ENCODE measurements at regions not wholly inside any gene's neighbourhood (a gene's known extent, or its start where the extent isn't known, plus 50 kb on each side); places are given as distances from the start of the nearest gene placed in this dataset.
"Not testable (repeated sequence)": the region's sequence is repeated elsewhere in the genome, so short reads cannot be mapped to it uniquely, and the experiment has no call there.

GRCh38 chr1:198809247-198809646 is 170.4 kb downstream of the PTPRC start:
- no peak for DNase-seq (ENCODE audit: low spot score)

- DNase-seq (ENCODE audit: low spot score), result no peak
Measured at GRCh38 chr1:198811449-198811848, 172.6 kb downstream of the PTPRC start.

- no peak for DNase-seq (ENCODE audit: low spot score)
Measured at GRCh38 chr1:198823626-198824025, 184.8 kb downstream of the PTPRC start.

- no peak for DNase-seq (ENCODE audit: low spot score)
Measured at GRCh38 chr1:198825254-198825653, 186.4 kb downstream of the PTPRC start.

GRCh38 chr1:198829356-198829755 is 190.5 kb downstream of the PTPRC start:
- no peak for DNase-seq (ENCODE audit: low spot score)

GRCh38 chr1:198829944-198830343 is 191.1 kb downstream of the PTPRC start:
- DNase-seq (ENCODE audit: low spot score), result no peak

GRCh38 chr1:198830412-198830811 is 191.6 kb downstream of the PTPRC start:
- no peak for DNase-seq (ENCODE audit: low spot score)

- DNase-seq (ENCODE audit: low spot score), result no peak
Measured at GRCh38 chr1:198833706-198834503, 195.1 kb downstream of the PTPRC start.

- DNase-seq (ENCODE audit: low spot score), result no peak
Measured at GRCh38 chr1:198837278-198838021, 198.6 kb downstream of the PTPRC start.

- DNase-seq (ENCODE audit: low spot score), result no peak
Measured at GRCh38 chr1:198838022-198838342, 199.1 kb downstream of the PTPRC start.

- DNase-seq (ENCODE audit: low spot score), result no peak
Measured at GRCh38 chr1:198841477-198841876, 202.6 kb downstream of the PTPRC start.

- no peak for DNase-seq (ENCODE audit: low spot score)
Measured at GRCh38 chr1:198842686-198843085, 203.8 kb downstream of the PTPRC start.

GRCh38 chr1:198845271-198845670 is 206.4 kb downstream of the PTPRC start:
- DNase-seq (ENCODE audit: low spot score), result no peak

- DNase-seq (ENCODE audit: low spot score), result no peak
Measured at GRCh38 chr1:198845851-198846250, 207.0 kb downstream of the PTPRC start.

- DNase-seq (ENCODE audit: low spot score), result no peak
Measured at GRCh38 chr1:198846556-198846955, 207.7 kb downstream of the PTPRC start.

- DNase-seq (ENCODE audit: low spot score), result no peak
Measured at GRCh38 chr1:198848206-198848605, 209.4 kb downstream of the PTPRC start.

- no peak for DNase-seq (ENCODE audit: low spot score)
Measured at GRCh38 chr1:198848649-198849048, 209.8 kb downstream of the PTPRC start.

- no peak for DNase-seq (ENCODE audit: low spot score)
Measured at GRCh38 chr1:198849093-198849492, 210.3 kb downstream of the PTPRC start.

GRCh38 chr1:198850196-198850595 is 211.4 kb downstream of the PTPRC start:
- no peak for DNase-seq (ENCODE audit: low spot score)

- not testable (repeated sequence) for DNase-seq (ENCODE audit: low spot score)
Measured at GRCh38 chr1:198850966-198851365, 212.1 kb downstream of the PTPRC start.

GRCh38 chr1:198856601-198857000 is 217.8 kb downstream of the PTPRC start:
- DNase-seq (ENCODE audit: low spot score), result no peak

GRCh38 chr1:198858033-198858432 is 219.2 kb downstream of the PTPRC start:
- DNase-seq (ENCODE audit: low spot score), result no peak

- no peak for DNase-seq (ENCODE audit: low spot score)
Measured at GRCh38 chr1:198860371-198860770, 221.5 kb downstream of the PTPRC start.

Measured in mesenteric fat pad (tissue), 1 donor.